NCI-H510A treated with DMSO at 0.1 percent for 48 hours (cell line): ENCODE measurements at regions not wholly inside any gene's neighbourhood (a gene's known extent, or its start where the extent isn't known, plus 50 kb on each side); places are given as distances from the start of the nearest gene placed in this dataset.
"Not testable (repeated sequence)": the region's sequence is repeated elsewhere in the genome, so short reads cannot be mapped to it uniquely, and the experiment has no call there.

Experiments
- DNase-seq: peaks from one replicate; lab custom pipeline; 2025; lab: John Stamatoyannopoulos, UW

DNA sequence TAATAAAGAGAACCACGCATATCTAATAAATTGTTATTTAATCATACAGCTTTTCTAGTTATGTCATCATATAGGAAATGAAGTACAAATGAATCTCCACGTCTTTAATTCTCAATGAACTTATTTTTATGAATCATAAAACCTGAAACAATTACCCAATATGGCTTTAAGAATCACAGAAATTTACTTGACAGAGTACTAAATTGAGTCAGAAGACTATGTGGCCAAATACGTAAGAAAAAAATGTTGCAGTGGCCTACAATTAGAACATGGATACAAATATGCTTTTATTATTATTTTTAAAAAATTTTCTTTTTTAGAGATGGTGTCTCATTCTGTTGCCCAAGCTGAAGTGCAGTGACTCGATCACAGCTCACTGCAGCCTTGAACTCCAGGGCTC lies 584.7 kb upstream of the SLC35B3 start:
- no peak for DNase-seq

DNA sequence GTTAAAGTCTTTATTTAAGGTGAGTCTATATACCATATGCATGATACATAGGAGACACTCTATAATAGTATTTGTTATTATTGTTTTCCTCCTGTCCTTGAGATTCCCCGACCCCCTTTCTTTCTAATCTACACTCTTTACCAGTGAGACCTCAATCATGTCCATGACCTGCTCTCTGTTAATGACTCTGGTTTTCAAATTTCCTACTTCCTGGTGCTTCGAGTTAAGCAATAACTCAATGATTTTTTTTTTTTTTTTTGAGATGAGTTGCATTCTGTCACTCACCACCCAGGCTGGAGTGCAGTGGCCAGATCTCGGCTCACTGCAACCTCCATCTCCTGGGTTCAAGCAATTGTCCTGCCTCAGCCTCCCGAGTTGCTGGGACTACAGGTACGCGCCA lies 574.6 kb upstream of the SLC35B3 start:
- DNase-seq: no peak

GRCh38 chr6:9007027-9007426 lies 571.7 kb upstream of the SLC35B3 start:
- DNase-seq: no peak

- no peak for DNase-seq
Measured at GRCh38 chr6:9002833-9003232, 567.5 kb upstream of the SLC35B3 start.

- no peak for DNase-seq
Measured at GRCh38 chr6:8995156-8995555, 559.8 kb upstream of the SLC35B3 start.

- DNase-seq: no peak
Measured at GRCh38 chr6:8993111-8993510, 557.8 kb upstream of the SLC35B3 start.

- no peak for DNase-seq
Measured at GRCh38 chr6:8991844-8992243, 556.5 kb upstream of the SLC35B3 start.

DNA sequence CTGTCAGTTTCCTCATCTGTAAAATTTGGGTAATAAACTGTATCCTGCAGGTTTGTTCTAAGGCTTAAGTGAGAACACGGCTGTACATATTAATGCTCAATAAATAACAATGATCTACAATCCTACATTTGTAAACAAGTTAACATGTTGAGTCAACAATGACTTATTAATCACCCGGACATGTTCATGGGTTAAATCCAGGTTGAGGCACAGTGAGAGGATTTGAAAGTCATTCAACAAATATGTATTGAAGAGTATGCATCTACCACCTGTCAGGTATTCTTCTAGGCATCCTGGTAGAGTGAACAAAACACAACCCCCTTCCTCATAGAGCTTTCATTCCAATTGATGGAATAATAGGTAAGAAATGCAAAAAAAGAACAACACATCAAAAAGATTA lies 554.7 kb upstream of the SLC35B3 start:
- no peak for DNase-seq

DNA sequence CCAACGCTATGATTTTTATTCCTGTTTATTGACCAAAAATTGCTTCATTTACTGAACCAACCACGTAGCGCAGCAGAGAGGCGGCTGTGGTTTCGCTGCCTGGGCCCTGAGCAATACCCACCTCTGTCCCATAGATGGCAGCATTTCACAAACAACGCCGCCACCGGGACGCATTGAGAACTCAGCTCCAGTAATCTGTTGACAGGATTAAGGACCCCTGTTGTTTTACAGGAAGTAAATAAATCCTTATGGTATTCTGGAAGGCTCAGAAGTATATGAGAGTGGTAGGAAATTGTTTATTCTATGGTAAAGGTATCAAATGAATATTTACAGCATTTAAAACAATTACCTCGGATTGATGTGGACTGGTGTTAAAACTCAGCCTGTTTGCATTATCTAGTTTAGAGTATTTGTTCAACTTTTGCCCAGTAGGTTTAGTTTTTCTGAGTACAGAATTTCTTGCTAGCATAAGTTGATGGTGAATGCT lies 547.9 kb upstream of the SLC35B3 start:
- peak; percentile 40 for DNase-seq

DNA sequence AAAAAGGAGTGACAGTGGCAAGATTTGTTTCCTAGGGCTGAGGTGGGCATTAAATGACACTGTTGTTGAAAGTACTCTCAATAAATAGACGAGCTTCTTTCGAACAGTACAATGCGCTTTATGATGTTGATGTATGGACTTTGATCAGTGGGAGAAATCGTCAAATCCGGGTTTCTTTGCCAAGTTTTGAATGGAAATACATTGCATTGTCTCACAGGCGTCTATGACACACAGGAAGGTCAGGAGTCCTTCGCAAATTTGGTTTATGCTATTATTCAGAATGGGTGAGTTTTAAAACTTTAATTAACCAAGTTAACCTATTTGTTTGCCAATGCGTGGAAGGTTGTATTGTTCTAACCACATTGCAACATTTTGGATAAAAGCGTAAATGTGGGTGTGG lies 547.3 kb upstream of the SLC35B3 start:
- no peak for DNase-seq

GRCh38 chr6:8973395-8973794 lies 538.0 kb upstream of the SLC35B3 start:
- DNase-seq: no peak

- DNase-seq: no peak
Measured at GRCh38 chr6:8969747-8970146, 534.4 kb upstream of the SLC35B3 start.

- no peak for DNase-seq
Measured at GRCh38 chr6:8958894-8959511, 523.7 kb upstream of the SLC35B3 start.

DNA sequence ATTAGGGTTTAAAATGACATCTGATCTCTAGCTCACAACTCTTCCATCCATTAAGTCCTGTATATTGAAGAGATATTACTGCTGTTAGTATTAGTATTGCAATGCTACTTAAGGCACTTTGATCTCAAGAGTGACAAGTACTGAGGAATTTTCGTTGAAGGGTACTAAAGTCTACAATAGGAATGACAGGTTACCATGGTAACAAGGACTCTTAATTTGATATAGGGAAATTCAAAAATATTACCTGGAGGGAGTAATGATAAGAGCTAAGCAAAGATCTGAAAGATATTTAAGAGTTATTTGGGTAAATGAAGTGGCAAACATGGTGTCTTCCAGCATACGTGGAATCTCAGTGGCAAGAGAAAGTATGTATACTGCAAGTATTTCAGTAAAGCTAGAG lies 518.0 kb upstream of the SLC35B3 start:
- no peak for DNase-seq

DNA sequence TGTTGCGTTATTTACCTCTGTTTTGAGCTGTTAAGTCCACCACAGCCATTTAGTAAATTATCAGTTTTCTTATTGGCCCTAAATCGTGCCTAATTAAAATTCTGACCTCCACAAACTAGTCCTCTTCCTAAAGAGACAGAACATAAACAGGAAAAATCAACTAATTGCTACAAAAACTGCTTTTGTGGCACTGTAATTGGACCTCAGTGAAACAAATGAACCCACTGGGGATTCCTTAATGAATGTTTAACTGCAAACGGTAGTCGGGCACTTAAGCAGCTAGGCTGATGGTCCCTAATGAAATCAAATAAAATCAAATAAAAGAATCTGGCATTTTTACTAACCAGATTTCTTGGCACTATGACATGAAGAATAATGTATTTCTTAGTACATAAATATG lies 513.4 kb upstream of the SLC35B3 start:
- no peak for DNase-seq

GRCh38 chr6:8947900-8948299 lies 512.6 kb upstream of the SLC35B3 start:
- no peak for DNase-seq

GRCh38 chr6:8944548-8944947 lies 509.2 kb upstream of the SLC35B3 start:
- DNase-seq: peak; percentile 17

GRCh38 chr6:8943073-8943472 lies 507.7 kb upstream of the SLC35B3 start:
- no peak for DNase-seq

- DNase-seq: no peak
Measured at GRCh38 chr6:8941577-8941976, 506.2 kb upstream of the SLC35B3 start.

- DNase-seq: peak; percentile 31
Measured at GRCh38 chr6:8940356-8940755, 505.0 kb upstream of the SLC35B3 start.

- DNase-seq: peak; percentile 68
Measured at GRCh38 chr6:8939615-8940014, 504.3 kb upstream of the SLC35B3 start.

GRCh38 chr6:8934318-8934717 lies 499.0 kb upstream of the SLC35B3 start:
- no peak for DNase-seq

- DNase-seq: no peak
Measured at GRCh38 chr6:8930009-8930408, 494.7 kb upstream of the SLC35B3 start.

DNA sequence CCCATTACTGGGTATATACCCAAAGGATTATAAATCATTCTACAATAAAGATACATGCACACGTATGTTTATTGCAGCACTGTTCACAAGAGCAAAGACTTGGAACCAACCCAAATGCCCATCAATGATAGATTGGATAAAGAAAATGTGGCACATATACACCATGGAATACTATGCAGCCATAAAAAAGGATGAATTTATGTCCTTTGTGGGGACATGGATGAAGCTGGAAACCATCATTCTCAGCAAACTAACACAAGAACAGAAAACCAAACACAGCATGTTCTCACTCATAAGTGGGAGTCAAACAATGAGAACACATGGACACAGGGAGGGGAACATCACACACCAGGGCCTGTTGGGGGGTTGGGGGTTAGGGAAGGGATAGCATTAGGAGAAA lies 484.9 kb upstream of the SLC35B3 start:
- not testable (repeated sequence) for DNase-seq

GRCh38 chr6:8918196-8918595 lies 482.9 kb upstream of the SLC35B3 start:
- no peak for DNase-seq
